Esophagus squamous epithelium (tissue), 4 donors: ENCODE measurements at regions not wholly inside any gene's neighbourhood (a gene's known extent, or its start where the extent isn't known, plus 50 kb on each side); places are given as distances from the start of the nearest gene placed in this dataset.

Source experiments
- CTCF ChIP-seq, 6 experiments: fragments of 450-650 bp in 4 of 6; fragments of 200-600 bp in 2 of 6; sonication (generic) in 2 of 6; IDR thresholded peaks; one replicate each; pipeline ENCODE4 v1.5.1; 2016 to 2019; ENCODE audit warnings: antibody characterized with exemption in 6 of 6, mild to moderate bottlenecking in 4 of 6, moderate library complexity in 4 of 6
- POLR2A ChIP-seq, 4 donors: fragments of 450-650 bp; IDR thresholded peaks; one replicate each; pipeline ENCODE4 v1.6.1; 2017; ENCODE audit warnings: antibody characterized with exemption in 4 of 4, mild to moderate bottlenecking in 4 of 4, moderate library complexity in 3 of 4

GRCh38 chrX:5644776-5645175, 583.9 kb downstream of the NLGN4X start:
- TF ChIP-seq CTCF (IDR thresholded peaks at IDR 0.05) (no peak), POLR2A (IDR thresholded peaks at IDR 0.05) (no peak)
